Middle frontal gyrus (tissue), 1 donor: ENCODE measurements at regions not wholly inside any gene's neighbourhood (a gene's known extent, or its start where the extent isn't known, plus 50 kb on each side); places are given as distances from the start of the nearest gene placed in this dataset.

Experiments
- DNase-seq: peaks from one replicate; pipeline ENCODE4 v3.0.0-alpha.2; 2015; ENCODE audit warnings: low spot score; ENCODE audit errors: extremely low spot score

DNA sequence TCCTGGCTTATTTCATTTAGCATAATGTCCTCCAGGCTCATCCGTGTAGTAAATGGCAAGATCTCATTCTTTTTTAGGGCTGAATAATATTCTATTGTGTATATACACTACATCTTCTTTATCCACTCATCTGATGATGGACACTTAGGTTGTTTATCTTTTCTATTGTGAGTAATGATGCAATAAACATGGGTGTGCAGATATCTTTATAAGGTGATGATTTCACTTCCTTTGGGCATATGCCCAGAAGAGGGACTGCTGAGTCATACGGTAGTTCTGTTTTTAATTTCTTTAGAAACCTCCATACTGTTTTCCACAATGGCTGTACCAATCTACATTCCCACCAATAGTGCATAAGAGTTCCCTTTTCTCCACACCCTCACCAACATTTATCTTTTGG is 317.6 kb upstream of the CNKSR2 start:
- DNase-seq: no peak

DNA sequence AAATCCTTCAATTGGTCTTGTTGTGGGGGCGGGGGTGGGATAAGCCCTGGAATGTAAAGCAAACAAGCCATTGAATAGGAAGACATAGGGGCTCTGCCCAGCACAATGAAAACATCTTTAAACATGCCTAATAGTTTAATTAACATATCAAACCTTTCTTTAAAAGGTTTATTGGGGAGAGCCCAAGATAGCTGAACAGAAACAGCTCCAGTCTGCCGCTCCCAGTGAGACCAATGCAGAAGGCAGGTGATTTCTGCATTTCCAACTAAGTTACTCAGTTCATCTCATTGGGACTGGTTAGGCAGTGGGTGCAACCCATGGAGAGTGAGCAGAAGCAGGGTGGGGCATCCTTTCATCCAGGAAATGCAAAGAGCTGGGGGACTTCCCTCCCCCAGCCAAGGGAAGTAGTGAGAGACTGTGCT is 327.2 kb upstream of the CNKSR2 start:
- DNase-seq: no peak

DNA sequence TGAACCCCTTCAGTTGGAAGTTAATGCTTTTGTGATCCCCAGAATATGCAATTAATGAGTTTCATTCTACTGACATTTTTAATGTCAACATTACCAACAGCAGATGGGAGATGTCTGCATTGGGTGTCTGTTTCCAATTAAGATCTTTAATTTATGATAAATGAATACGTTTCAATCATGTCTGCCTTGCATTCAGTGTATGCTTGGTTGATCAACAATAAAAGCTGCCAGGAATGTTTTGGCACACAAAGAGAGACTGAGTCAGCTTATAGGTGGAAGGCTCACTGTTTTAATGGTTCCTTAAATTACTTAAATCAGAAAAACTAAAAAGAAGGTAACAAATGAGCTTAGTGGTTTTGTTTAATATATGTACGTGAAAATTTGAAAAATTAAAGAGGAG is 359.9 kb upstream of the CNKSR2 start:
- no peak for DNase-seq

DNA sequence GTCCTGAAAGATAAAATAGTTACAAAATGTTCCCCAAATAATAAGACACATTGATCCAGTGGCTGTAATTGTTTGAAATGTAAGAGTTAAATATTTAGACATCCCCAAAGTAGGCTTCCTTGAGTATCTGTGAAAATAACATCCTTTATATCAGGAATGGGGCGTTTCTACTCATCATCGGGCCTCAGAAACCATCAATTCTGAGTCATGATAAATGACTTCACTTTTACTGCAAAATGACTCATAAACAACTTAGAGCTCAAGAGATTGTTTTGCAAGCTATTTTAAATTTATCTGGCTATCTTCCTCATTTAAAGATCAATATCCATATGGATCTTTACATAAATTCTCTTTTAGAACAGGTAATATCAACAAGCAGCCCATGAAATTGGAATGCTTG is 369.4 kb upstream of the CNKSR2 start:
- DNase-seq: no peak

DNA sequence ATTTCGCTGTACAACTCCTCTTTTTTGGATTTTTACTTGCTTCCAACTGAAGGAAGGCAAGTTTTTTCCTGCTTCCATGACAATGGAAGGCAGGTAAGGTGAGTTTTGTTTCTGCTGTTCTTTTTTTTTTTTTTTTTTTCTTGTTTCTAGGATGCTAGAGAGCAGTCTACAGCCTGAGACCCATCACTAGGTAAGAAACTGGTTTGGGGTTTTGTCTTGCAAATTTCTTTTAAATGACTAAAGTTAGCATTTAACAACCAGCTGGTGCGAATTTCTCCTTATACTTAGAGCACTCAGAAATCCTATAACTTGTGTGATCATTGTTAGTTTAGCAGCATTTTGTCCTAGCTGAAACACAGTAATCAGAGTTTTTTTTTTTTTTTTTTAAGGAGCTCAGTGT is 378.4 kb upstream of the CNKSR2 start:
- DNase-seq: no peak

DNA sequence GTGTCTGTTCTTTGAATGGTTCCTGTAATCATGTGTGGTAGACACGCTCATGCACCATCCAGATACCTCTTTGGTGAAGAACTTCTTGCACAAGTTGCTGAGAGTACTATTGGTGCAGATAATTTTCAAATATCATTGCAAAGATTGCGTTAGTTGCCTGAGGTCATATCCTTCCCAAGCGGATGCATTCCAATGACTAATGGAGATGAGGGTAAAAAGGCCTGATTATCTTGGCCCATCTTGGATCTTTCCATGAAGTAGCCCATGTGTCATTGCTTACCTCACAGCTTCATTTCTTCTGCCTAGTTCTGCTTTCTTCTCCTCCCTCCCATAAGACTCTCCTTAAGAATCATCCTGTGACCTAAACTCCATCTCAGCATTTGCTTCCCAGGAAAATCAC is 384.9 kb upstream of the CNKSR2 start:
- no peak for DNase-seq

DNA sequence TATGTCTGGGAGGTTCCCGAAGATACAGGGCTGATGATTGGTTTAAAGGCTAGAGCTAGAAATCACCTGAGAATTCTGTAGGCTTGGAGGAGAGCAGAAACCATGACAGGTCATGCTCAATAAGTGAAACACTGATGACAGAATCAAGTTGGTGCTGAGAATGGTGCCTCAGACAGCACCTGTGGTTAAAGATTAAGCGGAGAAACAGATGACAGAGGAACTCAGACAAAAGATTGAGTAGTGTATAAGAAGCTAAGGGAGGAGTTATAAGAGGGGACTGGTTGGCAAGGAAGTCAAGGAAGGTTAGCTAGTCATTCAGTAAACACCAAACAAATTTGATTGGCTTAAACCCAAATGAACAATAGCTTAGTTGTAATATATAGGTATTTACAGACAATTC is 385.4 kb upstream of the CNKSR2 start:
- DNase-seq: no peak

DNA sequence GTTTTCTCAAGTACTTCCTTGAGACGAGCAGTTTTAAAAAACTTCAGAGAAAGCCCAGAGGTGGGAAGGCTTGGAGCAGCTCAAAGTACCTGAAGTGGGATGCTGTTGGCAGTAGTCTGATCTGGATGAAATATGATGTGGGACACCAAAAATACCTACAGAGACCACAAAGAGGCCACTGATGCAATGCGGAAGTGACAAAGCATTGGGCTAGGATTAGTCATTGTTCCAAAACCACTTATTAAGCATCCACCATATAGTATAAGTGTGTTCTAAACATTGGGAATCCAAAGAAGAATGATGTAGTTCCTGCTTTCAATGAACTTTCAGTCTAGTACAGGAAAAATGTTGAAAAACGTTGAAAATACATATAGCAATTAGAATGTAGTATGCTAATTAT is 386.1 kb upstream of the CNKSR2 start:
- no peak for DNase-seq

DNA sequence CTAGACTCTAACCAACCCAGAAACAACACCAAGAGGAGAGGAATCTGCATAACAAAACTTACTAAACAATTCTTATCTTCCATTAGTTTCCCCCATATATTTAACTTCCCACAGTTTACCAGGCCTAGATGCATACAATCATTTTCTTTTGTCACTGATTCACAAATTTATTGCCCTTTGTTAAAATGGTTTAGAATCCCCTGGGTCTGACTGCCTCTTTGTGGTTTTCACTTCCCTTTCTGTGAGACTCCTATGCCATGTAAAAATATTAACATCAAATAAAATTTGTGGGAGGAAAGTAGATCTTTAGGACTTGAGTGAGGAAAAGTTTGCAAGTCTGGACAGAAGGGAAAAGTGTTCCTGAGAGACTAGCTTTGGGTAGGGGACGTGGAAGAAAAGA is 393.8 kb upstream of the CNKSR2 start:
- DNase-seq: no peak

DNA sequence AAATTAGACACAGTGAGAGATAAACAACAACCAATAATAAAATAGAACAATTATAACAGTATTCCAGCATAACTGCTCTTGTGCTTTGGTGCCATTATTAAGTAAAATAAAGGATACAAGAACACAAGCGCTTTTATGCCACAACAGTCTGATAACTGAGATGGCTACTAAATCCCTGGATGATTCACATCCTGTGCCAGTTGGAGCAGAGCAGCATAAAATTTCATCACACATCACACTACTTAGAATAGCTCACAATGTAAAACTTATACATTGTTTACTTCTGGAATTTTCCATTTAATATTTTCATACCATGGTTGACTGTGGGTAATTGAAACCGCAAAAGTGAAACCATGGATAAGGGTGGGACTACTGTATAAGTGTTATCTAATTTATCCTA is 399.9 kb upstream of the CNKSR2 start:
- no peak for DNase-seq

DNA sequence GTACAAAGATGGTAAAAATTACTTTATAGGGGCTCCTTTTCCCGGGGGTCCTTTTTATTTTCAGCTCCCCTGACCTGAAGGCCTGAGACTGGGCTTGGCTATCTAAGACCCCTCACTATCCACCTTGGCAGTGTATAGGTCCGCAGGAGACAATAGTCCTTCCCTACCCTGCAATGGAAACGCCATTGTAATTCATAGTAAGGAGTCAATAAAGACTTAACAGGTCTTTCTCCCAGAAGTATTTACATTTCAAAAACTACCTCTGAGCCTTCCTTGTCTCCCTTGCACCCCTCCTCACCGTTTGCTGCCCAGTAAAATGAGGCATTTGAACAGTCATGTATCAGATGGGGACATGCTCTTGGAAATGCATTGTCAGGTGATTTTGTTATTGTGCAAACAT is 401.2 kb upstream of the CNKSR2 start:
- no peak for DNase-seq

DNA sequence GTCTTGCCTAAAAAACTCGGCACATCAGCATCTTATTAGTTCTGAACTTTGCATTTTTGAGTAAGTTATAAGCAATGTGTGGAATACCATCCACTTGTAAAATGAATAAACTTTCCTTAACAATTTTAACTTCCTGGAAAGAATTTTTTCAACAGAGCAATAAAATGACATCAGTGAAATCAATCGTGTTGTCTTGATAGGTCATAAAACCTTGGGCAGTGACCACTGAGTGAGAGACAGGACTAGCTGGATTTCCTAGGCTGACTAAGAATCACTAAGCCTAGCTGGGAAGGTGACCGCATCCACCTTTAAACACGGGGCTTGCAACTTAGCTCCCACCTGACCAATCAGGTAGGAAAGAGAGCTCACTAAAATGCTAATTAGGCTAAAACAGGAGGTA is 403.0 kb upstream of the CNKSR2 start:
- DNase-seq: no peak

DNA sequence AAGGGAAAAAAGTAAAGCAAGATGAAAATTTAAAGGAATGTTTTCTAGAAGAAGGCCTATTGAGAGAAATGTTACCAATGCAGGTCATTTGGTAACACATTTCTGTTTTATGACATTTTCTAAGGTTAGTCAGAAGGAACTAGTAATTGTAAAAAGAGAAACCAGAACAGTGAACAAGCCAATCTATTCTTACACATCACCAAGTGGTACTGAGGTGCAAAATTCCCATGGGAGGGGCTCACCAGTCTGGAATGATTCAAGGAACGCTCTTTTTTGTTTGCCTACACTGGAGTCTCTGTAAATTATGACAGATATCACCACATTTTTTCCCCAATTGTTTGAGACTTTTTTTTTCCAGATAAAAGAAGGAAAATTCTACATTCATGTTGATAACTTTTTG is 404.7 kb upstream of the CNKSR2 start:
- DNase-seq: no peak

DNA sequence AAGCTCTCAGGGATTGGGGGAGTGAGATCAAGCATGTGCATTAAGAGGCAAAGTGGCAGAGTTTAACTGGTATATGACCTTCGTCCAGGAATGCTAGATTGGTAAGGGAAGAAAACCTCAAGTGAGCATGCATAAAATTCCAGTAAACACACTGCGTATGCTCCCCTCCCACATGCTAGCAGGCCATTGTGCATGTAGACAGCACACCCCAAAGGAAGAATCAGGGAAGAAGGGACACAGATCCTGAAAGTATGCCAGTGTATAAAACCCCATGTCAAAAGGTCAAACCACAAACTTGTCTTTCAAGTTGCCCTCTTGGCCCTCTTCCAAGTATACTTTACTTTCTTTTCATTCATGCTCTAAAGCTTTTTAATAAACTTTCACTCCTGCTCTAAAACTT is 405.2 kb upstream of the CNKSR2 start:
- DNase-seq: no peak

DNA sequence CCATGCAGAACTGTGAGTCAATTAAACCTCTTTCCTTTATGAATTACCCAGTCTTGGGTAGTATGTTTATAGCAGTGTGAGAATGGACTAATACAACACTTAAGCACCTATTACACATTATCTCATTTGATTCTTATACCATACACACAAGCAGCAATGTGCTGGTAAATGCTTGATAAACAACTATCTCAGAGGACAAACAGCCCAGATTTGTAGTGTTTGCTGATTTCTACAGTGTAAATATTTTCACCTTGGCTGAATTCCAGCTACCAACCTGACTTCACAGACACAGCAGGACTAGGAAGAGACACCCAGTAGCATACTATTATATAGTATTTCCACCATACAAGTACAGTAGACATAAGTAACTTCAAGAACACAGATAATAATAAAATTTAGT is 406.5 kb upstream of the CNKSR2 start:
- no peak for DNase-seq

DNA sequence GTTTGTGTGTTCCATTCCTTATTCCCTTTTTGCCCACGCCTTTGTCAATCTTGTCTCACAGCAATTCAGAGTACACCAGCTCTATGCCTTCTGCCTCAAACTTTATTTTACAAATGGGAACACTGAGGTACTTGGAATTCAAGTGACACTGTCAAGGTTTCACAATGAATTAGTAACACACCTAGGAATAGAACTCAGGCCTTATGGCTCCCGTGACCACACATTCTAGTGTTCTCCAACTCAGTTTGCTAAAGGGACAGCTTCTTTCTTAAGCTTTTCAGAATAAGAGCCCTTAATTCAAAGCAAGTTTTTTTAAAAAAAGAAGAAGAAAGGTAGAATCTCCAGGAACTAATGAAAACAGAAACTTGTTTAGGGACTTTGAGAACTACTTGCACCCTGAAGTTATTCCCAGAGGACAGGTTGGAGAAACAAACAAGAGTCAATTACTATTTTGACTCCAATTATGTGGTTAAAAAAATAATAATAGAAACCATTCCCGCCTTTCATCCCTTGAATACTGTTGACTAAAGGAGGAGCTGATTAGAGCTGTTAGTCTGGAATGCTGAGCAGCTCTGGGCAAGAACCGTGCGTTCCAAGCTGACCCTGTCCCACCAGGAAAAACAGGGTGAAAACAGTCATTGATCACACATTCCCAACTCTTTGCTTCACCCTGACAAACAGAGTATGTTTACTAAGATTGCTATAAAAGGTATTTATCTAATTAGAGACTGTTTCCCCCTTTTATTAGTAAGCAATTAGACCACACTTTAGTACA is 408.8 kb upstream of the CNKSR2 start:
- no peak for DNase-seq

DNA sequence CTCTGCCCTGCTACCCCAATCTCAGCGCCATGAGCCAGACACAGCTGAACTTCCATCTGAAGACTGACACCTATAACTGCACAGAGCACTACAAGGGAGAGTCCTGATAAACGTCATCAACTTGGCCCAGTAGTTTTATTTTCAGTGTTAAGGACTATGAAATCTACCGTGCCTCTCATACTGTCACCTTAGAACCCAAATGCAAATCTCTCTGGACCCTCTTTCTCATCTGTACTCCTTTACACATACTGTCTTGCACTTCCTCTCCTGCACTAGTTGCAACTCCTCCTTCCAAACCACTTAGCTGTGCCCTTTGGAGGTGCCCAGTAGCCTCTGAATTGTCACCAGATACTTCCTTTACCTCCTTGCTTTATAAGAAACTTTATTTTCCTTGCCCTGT is 420.2 kb upstream of the CNKSR2 start:
- no peak for DNase-seq

DNA sequence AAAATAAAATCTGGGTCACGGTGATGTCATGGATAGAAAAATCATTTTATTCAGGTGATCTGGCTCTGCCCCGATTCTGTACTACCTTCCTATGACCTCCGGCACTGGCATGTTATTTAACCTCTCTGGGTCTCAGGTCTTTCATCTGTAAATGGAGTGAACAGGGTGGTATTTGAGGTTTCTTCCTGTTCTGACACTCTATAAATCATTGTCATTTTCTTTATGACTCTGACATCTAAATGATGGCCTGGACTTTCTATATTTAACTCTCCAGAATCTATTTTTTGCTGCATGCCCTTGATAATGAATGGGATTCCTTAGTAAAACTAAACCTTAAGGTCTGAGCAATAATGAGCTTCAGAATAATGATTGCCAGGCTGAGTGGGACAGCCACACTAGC is 422.0 kb upstream of the CNKSR2 start:
- DNase-seq: no peak

DNA sequence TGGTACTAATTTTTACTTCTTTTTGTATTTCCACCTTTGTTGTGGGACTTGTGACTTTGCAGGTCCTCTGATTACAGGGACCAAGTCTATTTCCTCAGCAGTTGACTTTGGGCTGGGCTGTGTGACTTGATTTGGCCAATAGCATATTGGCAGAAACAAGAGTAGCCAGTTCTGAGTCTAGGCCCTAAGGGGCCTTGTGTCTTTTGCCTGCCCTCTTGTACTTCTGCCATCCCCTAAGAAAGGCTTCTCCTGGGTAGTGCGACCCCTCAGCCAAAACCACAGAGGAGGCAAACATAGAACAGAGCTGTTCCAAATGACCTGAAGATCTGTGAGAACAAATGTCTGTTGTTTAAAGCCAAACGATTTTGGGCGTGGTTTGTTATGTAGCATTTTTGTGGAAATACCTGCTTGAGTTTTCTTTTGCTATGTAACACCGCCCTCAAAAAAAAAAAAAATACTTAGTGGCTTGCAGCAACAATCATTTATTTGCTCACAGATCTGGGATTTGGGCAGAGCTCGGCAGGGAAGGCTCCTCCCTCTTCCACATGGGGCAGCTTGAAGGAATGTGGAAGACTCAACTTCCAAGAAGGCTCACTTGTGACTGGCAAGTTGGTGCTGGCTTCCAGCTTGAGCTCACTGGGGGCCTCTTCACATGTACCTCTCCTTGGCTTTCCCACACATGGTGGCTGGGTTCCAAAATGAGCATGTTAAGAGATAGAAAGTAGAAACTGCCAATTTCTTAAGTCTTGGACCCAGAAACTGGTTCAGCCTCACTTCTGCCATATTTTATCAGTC is 423.0 kb upstream of the CNKSR2 start:
- no peak for DNase-seq

DNA sequence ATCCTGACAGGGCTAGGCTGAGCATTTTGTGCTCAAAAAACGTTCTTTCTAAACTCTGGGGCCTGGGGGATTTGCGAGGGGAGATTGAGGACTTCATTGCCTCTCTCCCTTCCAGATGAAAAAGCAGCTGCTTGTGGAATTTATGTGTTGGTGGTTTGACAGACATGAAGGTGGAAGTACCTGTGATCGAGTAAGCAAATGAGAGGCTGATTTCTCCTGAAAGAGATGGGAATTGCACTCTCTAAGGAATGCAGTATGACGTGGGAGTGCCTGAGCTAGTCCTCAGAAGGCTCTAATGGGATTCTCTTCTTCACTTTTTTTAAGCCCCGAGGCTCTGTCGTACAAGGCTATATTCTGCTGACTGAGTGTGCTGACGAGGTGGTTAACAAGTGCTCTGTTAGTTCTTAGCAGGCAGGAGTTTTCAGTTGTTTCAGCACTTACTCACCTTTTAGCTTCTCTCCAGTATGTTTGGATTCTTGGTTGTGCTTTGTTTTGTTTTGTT is 426.8 kb upstream of the CNKSR2 start:
- DNase-seq: no peak

DNA sequence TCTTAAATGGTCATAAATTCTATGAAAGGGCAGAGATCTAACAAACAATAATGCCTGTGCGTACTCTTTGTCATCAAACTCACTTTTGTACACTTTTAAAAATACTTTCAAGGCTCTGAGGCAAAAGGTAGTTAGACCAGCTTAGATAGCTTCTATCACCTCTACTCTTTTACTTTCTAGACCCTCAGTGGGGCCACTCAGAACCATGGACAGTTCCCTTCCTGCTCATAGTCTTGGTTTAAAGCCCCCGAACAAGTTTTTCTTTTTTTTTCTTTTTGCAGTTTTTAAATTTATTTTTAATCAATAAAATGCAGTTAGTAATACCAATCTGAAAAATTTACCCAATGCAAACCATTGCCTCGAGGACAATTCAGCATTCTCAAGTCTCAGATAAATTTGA is 460.5 kb upstream of the CNKSR2 start:
- DNase-seq: no peak

DNA sequence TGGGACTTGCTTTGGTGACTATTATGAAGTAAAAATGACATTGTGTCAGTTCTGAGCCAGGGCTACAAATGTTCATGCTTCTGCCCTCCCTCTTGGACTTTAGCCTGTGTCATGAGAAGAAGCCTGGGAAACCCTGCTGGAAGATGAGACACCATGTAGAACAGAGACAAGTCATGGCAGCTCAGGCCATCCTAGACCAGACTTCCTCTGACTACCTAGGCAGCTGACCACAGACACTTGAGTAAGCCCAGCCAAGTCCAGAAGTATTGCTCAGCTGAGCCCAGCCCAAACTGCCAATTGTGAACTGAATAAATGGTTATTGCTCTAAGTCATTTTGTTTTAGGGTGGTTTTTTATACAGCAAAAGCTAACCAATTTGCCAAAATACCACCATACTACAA is 467.6 kb upstream of the CNKSR2 start:
- no peak for DNase-seq

DNA sequence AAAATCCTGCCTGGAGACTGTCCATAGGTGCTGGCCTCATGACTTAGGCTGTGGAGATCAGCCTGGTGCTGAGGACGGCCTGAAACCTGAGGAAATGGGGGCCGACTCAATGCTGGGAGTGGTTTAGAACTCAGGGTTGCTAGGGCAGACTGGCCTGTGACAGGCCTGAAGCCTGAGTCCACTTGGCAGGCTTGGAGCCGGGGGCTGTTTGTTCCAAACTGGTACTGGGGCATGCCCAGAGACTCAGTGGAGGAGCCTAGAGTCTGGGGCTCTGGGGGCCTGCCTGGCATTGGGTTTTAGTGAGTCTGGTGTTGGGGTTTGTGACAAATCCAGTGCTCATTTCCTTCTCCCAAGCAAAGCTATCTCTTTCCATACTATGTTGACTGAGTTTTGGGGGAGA is 489.7 kb upstream of the CNKSR2 start:
- DNase-seq: no peak
